Chondrocyte (in vitro differentiated cells): ENCODE measurements at regions not wholly inside any gene's neighbourhood (a gene's known extent, or its start where the extent isn't known, plus 50 kb on each side); places are given as distances from the start of the nearest gene placed in this dataset.

ENCODE experiments used
- DNase-seq: peaks from one replicate; pipeline ENCODE4 v3.0.0; 2021; ENCODE audit warnings: mixed read lengths, low spot score
- H3K27ac Mint-ChIP-seq: one replicate; pipeline ENCODE4 v1.8.0; 2021; ENCODE audit warnings: mild to moderate bottlenecking, moderate library complexity, mixed read lengths; ENCODE audit not compliant: unreplicated experiment
- H3K27me3 Mint-ChIP-seq: 2 replicates; pipeline ENCODE4 v1.8.0; 2021; ENCODE audit warnings: low read depth, mixed read lengths
- H3K36me3 Mint-ChIP-seq: 2 replicates; pipeline ENCODE4 v1.8.0; 2021; ENCODE audit warnings: low read depth, mixed read lengths
- H3K4me1 Mint-ChIP-seq: 2 replicates; pipeline ENCODE4 v1.8.0; 2021; ENCODE audit warnings: low read depth, mild to moderate bottlenecking, mixed read lengths
- H3K4me3 Mint-ChIP-seq: one replicate; pipeline ENCODE4 v1.8.0; 2021; ENCODE audit warnings: mild to moderate bottlenecking, moderate library complexity, mixed read lengths; ENCODE audit not compliant: unreplicated experiment
- H3K9me3 Mint-ChIP-seq: 2 replicates; pipeline ENCODE4 v1.8.0; 2021; ENCODE audit warnings: low read depth, mixed read lengths
- CTCF ChIP-seq: fragments of 200-600 bp; sonication (generic); IDR thresholded peaks from 2 replicates; pipeline ENCODE4 v1.5.0; 2021; ENCODE audit warnings: antibody characterized with exemption, mild to moderate bottlenecking, moderate library complexity

GRCh38 chr2:194314042-194314441 lies 1343.0 kb upstream of the SLC39A10 start:
- no peaks in the 10 kb centered on the region for H3K9me3 Mint-ChIP-seq

GRCh38 chr2:194304191-194304590 lies 1352.8 kb upstream of the SLC39A10 start:
- Mint-ChIP-seq H3K27ac (no peak overlapping the region), H3K4me3 (no peak overlapping the region), H3K27me3 (peaks cover 9% of the 10 kb centered on the region), H3K4me1 (no peaks in the 10 kb centered on the region), H3K36me3 (no peaks in the 10 kb centered on the region), H3K9me3 (no peaks in the 10 kb centered on the region)
- DNase-seq = no peak
- no peak for TF ChIP-seq CTCF

More at GRCh38 chr2:194314042-194314441, 1343.0 kb upstream of the SLC39A10 start:
- H3K4me1 Mint-ChIP-seq = no peaks in the 10 kb centered on the region
- no peak for TF ChIP-seq CTCF
- no peaks in the 10 kb centered on the region for H3K36me3 Mint-ChIP-seq
- H3K27me3 Mint-ChIP-seq = peaks cover 6% of the 10 kb centered on the region
- no peak overlapping the region for H3K27ac Mint-ChIP-seq
- no peak for DNase-seq
- no peak overlapping the region for H3K4me3 Mint-ChIP-seq

- no peak for DNase-seq
- H3K4me3 Mint-ChIP-seq = no peak overlapping the region
- H3K27me3 Mint-ChIP-seq = peaks cover 4% of the 10 kb centered on the region
- no peak overlapping the region for H3K27ac Mint-ChIP-seq
- H3K9me3 Mint-ChIP-seq = no peaks in the 10 kb centered on the region
- no peaks in the 10 kb centered on the region for H3K36me3 Mint-ChIP-seq
- H3K4me1 Mint-ChIP-seq = no peaks in the 10 kb centered on the region
- no peak for TF ChIP-seq CTCF
Observed at GRCh38 chr2:194301946-194302345, 1355.1 kb upstream of the SLC39A10 start.

GRCh38 chr2:194294156-194294555 lies 1362.9 kb upstream of the SLC39A10 start:
- Mint-ChIP-seq H3K27me3 (peaks cover 8% of the 10 kb centered on the region), H3K4me3 (no peak overlapping the region), H3K36me3 (no peaks in the 10 kb centered on the region), H3K9me3 (no peaks in the 10 kb centered on the region), H3K27ac (no peak overlapping the region), H3K4me1 (no peaks in the 10 kb centered on the region)
- no peak for DNase-seq
- no peak for TF ChIP-seq CTCF

GRCh38 chr2:194291104-194291503 lies 1365.9 kb upstream of the SLC39A10 start:
- Mint-ChIP-seq H3K27me3 (peaks cover 8% of the 10 kb centered on the region), H3K36me3 (no peaks in the 10 kb centered on the region), H3K4me3 (no peak overlapping the region), H3K9me3 (no peaks in the 10 kb centered on the region), H3K4me1 (no peaks in the 10 kb centered on the region), H3K27ac (no peak overlapping the region)
- TF ChIP-seq CTCF = no peak
- no peak for DNase-seq
